Neural progenitor cell (in vitro differentiated cells): ENCODE measurements at regions not wholly inside any gene's neighbourhood (a gene's known extent, or its start where the extent isn't known, plus 50 kb on each side); places are given as distances from the start of the nearest gene placed in this dataset.

Experiments
- EZH2 ChIP-seq: fragments of 200-600 bp; sonication (generic); IDR thresholded peaks from 2 replicates; pipeline ENCODE4 v1.6.1; 2017; ENCODE audit warnings: antibody characterized with exemption, mild to moderate bottlenecking, moderate library complexity
- TF ChIP-seq, protein P1 (sequence below): fragments of 200-600 bp; sonication (generic); IDR thresholded peaks from 2 replicates; pipeline ENCODE4 v1.5.1; 2017; ENCODE audit warnings: antibody characterized with exemption, mild to moderate bottlenecking

DNA sequence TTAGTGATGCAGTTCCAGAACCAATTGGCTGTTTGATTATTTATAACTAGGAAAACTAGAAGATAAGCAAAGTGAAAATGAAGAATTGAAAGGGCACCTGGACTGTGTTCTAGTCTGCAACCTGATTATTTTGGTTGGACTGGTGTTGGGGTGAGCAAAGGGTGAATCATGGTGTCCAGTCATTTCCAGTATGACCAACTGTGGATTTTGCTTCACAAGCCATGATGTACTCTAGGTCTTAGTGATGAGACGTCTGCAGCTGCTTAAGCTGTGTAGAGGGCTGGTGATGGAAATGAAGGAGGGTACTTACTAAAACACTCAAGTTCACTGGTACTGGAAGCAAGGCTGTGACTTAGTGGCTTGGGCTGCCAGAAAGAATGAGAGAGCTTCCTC, 193.2 kb upstream of the FRMD6 start:
- no peak for TF ChIP-seq EZH2
- TF ChIP-seq, protein P1, sequence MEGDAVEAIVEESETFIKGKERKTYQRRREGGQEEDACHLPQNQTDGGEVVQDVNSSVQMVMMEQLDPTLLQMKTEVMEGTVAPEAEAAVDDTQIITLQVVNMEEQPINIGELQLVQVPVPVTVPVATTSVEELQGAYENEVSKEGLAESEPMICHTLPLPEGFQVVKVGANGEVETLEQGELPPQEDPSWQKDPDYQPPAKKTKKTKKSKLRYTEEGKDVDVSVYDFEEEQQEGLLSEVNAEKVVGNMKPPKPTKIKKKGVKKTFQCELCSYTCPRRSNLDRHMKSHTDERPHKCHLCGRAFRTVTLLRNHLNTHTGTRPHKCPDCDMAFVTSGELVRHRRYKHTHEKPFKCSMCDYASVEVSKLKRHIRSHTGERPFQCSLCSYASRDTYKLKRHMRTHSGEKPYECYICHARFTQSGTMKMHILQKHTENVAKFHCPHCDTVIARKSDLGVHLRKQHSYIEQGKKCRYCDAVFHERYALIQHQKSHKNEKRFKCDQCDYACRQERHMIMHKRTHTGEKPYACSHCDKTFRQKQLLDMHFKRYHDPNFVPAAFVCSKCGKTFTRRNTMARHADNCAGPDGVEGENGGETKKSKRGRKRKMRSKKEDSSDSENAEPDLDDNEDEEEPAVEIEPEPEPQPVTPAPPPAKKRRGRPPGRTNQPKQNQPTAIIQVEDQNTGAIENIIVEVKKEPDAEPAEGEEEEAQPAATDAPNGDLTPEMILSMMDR, result no peak
